Lung (tissue), 11 donors: ENCODE measurements at regions not wholly inside any gene's neighbourhood (a gene's known extent, or its start where the extent isn't known, plus 50 kb on each side); places are given as distances from the start of the nearest gene placed in this dataset.

Source experiments
- ATAC-seq: fragments of 200-7000 bp; cut with Tn5 transposase; one replicate; pipeline ENCODE4 v1.9.1; 2020; ENCODE audit warnings: moderate number of reproducible peaks; ENCODE audit not compliant: insufficient read depth, low FRiP score
- DNase-seq, 3 donors: peaks; one replicate each; pipeline ENCODE4 v3.0.0-alpha.2; 2013 to 2017
- H3K27ac ChIP-seq, 2 donors: one replicate each; pipeline ENCODE4 v1.5.1; 2013; ENCODE audit warnings: mild to moderate bottlenecking in 2 of 2, moderate library complexity in 2 of 2, control low read depth in 1 of 2, inconsistent platforms in 1 of 2, low read depth in 1 of 2, low read length in 1 of 2
- H3K27me3 ChIP-seq, 3 donors: one replicate each; pipeline ENCODE4 v1.5.1; 2013; ENCODE audit warnings: low read length in 2 of 3; ENCODE audit not compliant: control insufficient read depth in 3 of 3, insufficient read depth in 3 of 3
- H3K36me3 ChIP-seq, 4 donors: one replicate each; pipeline ENCODE4 v1.5.1; 2013; ENCODE audit warnings: low read length in 4 of 4, mild to moderate bottlenecking in 1 of 4, moderate library complexity in 1 of 4; ENCODE audit not compliant: control insufficient read depth in 4 of 4, insufficient read depth in 4 of 4
- H3K4me1 ChIP-seq, 5 donors: one replicate each; pipeline ENCODE4 v1.5.1; 2013; ENCODE audit warnings: low read length in 5 of 5, mild to moderate bottlenecking in 2 of 5, moderate library complexity in 1 of 5; ENCODE audit not compliant: control insufficient read depth in 5 of 5, insufficient read depth in 5 of 5
- H3K4me3 ChIP-seq: one replicate; pipeline ENCODE4 v1.5.1; 2013; ENCODE audit warnings: mild to moderate bottlenecking, control low read depth, moderate library complexity
- H3K9ac ChIP-seq, 2 donors: one replicate each; pipeline ENCODE4 v1.5.1; 2013; ENCODE audit warnings: low read length in 2 of 2, control low read depth in 1 of 2; ENCODE audit not compliant: insufficient read depth in 1 of 2
- H3K9me3 ChIP-seq, 4 donors: one replicate each; pipeline ENCODE4 v1.5.1; 2013; ENCODE audit warnings: low read length in 3 of 4, mild to moderate bottlenecking in 1 of 4, moderate library complexity in 1 of 4; ENCODE audit not compliant: control insufficient read depth in 4 of 4, insufficient read depth in 3 of 4
- CTCF ChIP-seq: IDR thresholded peaks from 2 replicates; pipeline ENCODE4 v1.5.1; 2012; ENCODE audit warnings: mild to moderate bottlenecking; ENCODE audit errors: control extremely low read depth, extremely low read depth
- WGBS, 2 donors: extraction: QIAGEN DNeasy Blood & Tissue Kit; methylation state at CpG; one replicate each; pipeline ENCODE4 v1.1.7; 2013; 5-methylcytosine and 5-hydroxymethylcytosine counted together
- donor health status: control.
- donor health status: control.
- donor health status: Bipolar disorder and iron deficiency.
- donor health status: healthy.
- donor health status: DM: yes; HTN: yes; CAD: no.

- TF ChIP-seq CTCF = no peak
- no peaks in the 10 kb centered on the region for H3K4me1 ChIP-seq
- no peaks in the 10 kb centered on the region for H3K36me3 ChIP-seq
- 86 to 89% methylated on average over 10 of the region's 10 CpGs for WGBS, 2 donors
- H3K9me3 ChIP-seq = peaks cover 0 to 9% (median 0%) of the 10 kb centered on the region in 4 donors
- no peak for DNase-seq
- no peak overlapping the region for H3K27ac ChIP-seq
- H3K4me3 ChIP-seq = no peak overlapping the region
- H3K9ac ChIP-seq = no peak overlapping the region
- no peak for ATAC-seq
- H3K27me3 ChIP-seq = no peaks in the 10 kb centered on the region
Observed at GRCh38 chr11:41955635-41956400, 496.4 kb upstream of the LRRC4C start.

GRCh38 chr11:41963406-41963805 lies 504.0 kb upstream of the LRRC4C start:
- H3K9ac ChIP-seq = no peak overlapping the region
- no peak overlapping the region for H3K4me3 ChIP-seq
- peaks cover 0 to 2% (median 0%) of the 10 kb centered on the region in 4 donors for H3K9me3 ChIP-seq
- TF ChIP-seq CTCF = no peak
- ATAC-seq = no peak
- H3K4me1 ChIP-seq = no peaks in the 10 kb centered on the region
- no peak overlapping the region for H3K27ac ChIP-seq
- no peak for DNase-seq
- H3K36me3 ChIP-seq = no peaks in the 10 kb centered on the region
- WGBS, 2 donors = 19 to 36% methylated on average over 1 of the region's 1 CpG
- no peaks in the 10 kb centered on the region for H3K27me3 ChIP-seq

- ATAC-seq (no peak), DNase-seq (no peak)
- Histone ChIP-seq H3K4me1 (no peaks in the 10 kb centered on the region), H3K36me3 (no peaks in the 10 kb centered on the region), H3K4me3 (no peak overlapping the region), H3K27me3 (no peaks in the 10 kb centered on the region), H3K27ac (no peak overlapping the region), H3K9ac (no peak overlapping the region), H3K9me3 (peaks cover 0 to 2% (median 0%) of the 10 kb centered on the region in 4 donors)
- TF ChIP-seq CTCF = no peak
- 95 to 96% methylated on average over 1 of the region's 1 CpG for WGBS, 2 donors
Observed at GRCh38 chr11:41970681-41971080, 511.2 kb upstream of the LRRC4C start.
